SK-N-SH (cell line): ENCODE measurements at regions not wholly inside any gene's neighbourhood (a gene's known extent, or its start where the extent isn't known, plus 50 kb on each side); places are given as distances from the start of the nearest gene placed in this dataset.

Experiments used
- CTCF ChIA-PET: fragments of 300-600, 350-600 bp; formaldehyde crosslinking; extraction: SDS; loops from one replicate; lab custom pipeline; 2021; lab: Yijun Ruan, JAX
- POLR2A ChIA-PET: fragments of 350-600 bp; sonication (Branson Sonifier 250); formaldehyde crosslinking; extraction: SDS; loops from one replicate; lab custom pipeline; 2020; ENCODE audit warnings: antibody characterized with exemption, inconsistent platforms; lab: Yijun Ruan, JAX
- DNase-seq: peaks from one replicate; pipeline ENCODE4 v3.0.0; 2012
- H2AFZ ChIP-seq: fragments of 200-600 bp; sonication (generic); 2 replicates; pipeline ENCODE4 v1.8.1; 2016; ENCODE audit warnings: antibody characterized with exemption, mild to moderate bottlenecking, low read depth
- H3F3A ChIP-seq: fragments of 200-600 bp; sonication (generic); replicated peaks from 2 replicates; pipeline ENCODE3; 2016; ENCODE audit warnings: antibody characterized with exemption, mild to moderate bottlenecking; ENCODE audit not compliant: insufficient read depth
- H3K27ac ChIP-seq, 2 experiments: fragments of 200-500 bp in 1 of 2; fragments of 200-600 bp in 1 of 2; sonication (Bioruptor generic) in 1 of 2; sonication (generic), shearing (Covaris generic) in 1 of 2; 2 replicates each; pipeline versions ENCODE4 v1.5.1 to v1.6.1; 2014 to 2016; ENCODE audit warnings: low read depth in 2 of 2, inconsistent platforms in 1 of 2, low read length in 1 of 2, mild to moderate bottlenecking in 1 of 2, mixed read lengths in 1 of 2
- H3K27me3 ChIP-seq: fragments of 200-600 bp; sonication (generic), shearing (Covaris generic); 2 replicates; pipeline ENCODE4 v1.6.1; 2016; ENCODE audit warnings: mixed run types; ENCODE audit not compliant: insufficient read depth
- H3K36me3 ChIP-seq, 2 experiments: fragments of 200-500 bp in 1 of 2; fragments of 200-600 bp in 1 of 2; sonication (Bioruptor generic) in 1 of 2; sonication (generic) in 1 of 2; replicated peaks in 1 of 2; 2 replicates each; pipeline versions ENCODE3 to v1.5.1; 2014 to 2016; ENCODE audit warnings: low read length in 1 of 2, mild to moderate bottlenecking in 1 of 2; ENCODE audit not compliant: insufficient read depth in 2 of 2, control insufficient read depth in 1 of 2
- H3K4me1 ChIP-seq, 2 experiments: fragments of 200-500 bp in 1 of 2; fragments of 200-600 bp in 1 of 2; sonication (Bioruptor generic) in 1 of 2; sonication (generic), shearing (Covaris generic) in 1 of 2; 2 replicates each; pipeline versions ENCODE4 v1.5.1 to v1.6.1; 2014 to 2016; ENCODE audit warnings: low read depth in 1 of 2, low read length in 1 of 2, mixed run types in 1 of 2; ENCODE audit not compliant: insufficient read depth in 2 of 2, control insufficient read depth in 1 of 2
- H3K4me2 ChIP-seq: fragments of 200-600 bp; sonication (generic), shearing (Covaris generic); 2 replicates; pipeline ENCODE4 v1.6.1; 2017; ENCODE audit warnings: mixed run types
- H3K4me3 ChIP-seq, 2 experiments: fragments of 200-500 bp in 1 of 2; fragments of 200-600 bp in 1 of 2; sonication (Bioruptor generic) in 1 of 2; sonication (generic), shearing (Covaris generic) in 1 of 2; 2 replicates each; pipeline versions ENCODE4 v1.5.1 to v1.8.1; 2014 to 2016; ENCODE audit warnings: low read depth in 2 of 2, inconsistent platforms in 1 of 2, low read length in 1 of 2, mild to moderate bottlenecking in 1 of 2, mixed read lengths in 1 of 2, moderate library complexity in 1 of 2
- H3K79me2 ChIP-seq: fragments of 200-600 bp; sonication (generic); 2 replicates; pipeline ENCODE4 v1.8.1; 2017; ENCODE audit warnings: mild to moderate bottlenecking; ENCODE audit not compliant: insufficient read depth
- H3K9ac ChIP-seq: fragments of 200-600 bp; sonication (generic); 2 replicates; pipeline ENCODE4 v1.6.1; 2017; ENCODE audit warnings: mixed run types
- H3K9me2 ChIP-seq: fragments of 200-600 bp; sonication (generic); 2 replicates; pipeline ENCODE4 v1.6.1; 2017; ENCODE audit warnings: mixed run types
- H3K9me3 ChIP-seq: fragments of 200-600 bp; sonication (generic); 2 replicates; pipeline ENCODE4 v1.6.1; 2017; ENCODE audit warnings: mixed run types, mild to moderate bottlenecking, moderate library complexity
- H4K20me1 ChIP-seq: fragments of 200-600 bp; sonication (generic); 2 replicates; pipeline ENCODE4 v1.6.1; 2017; ENCODE audit warnings: mild to moderate bottlenecking, mixed run types; ENCODE audit not compliant: insufficient read depth
- MAX ChIP-seq: IDR thresholded peaks from 2 replicates; pipeline ENCODE4 v1.4.0; 2012; ENCODE audit warnings: low read depth
- MXI1 ChIP-seq: IDR thresholded peaks from 2 replicates; pipeline ENCODE4 v1.6.1; 2012; ENCODE audit warnings: mild to moderate bottlenecking, low read depth, low read length, improper control_type of control experiment
- NFIC ChIP-seq: IDR thresholded peaks from 2 replicates; pipeline ENCODE4 v1.4.0; 2012; ENCODE audit warnings: borderline replicate concordance
- PBX3 ChIP-seq: IDR thresholded peaks from 2 replicates; pipeline ENCODE4; 2012
- RAD21 ChIP-seq: IDR thresholded peaks from 2 replicates; pipeline ENCODE4 v1.6.1; 2012; ENCODE audit warnings: mild to moderate bottlenecking, low read length
- RCOR1 ChIP-seq: fragments of 150-350 bp; IDR thresholded peaks from 2 replicates; pipeline ENCODE4 v1.6.1; 2017; ENCODE audit warnings: antibody characterized with exemption, low read length
- REST ChIP-seq: IDR thresholded peaks from 2 replicates; pipeline ENCODE4 v1.6.1; 2012; ENCODE audit warnings: mild to moderate bottlenecking, low read depth, low read length, moderate library complexity
- SIN3A ChIP-seq: IDR thresholded peaks from 2 replicates; pipeline ENCODE4 v1.6.1; 2012; ENCODE audit warnings: low read depth, mild to moderate bottlenecking, low read length, moderate library complexity, borderline replicate concordance
- SMC3 ChIP-seq: IDR thresholded peaks from 2 replicates; pipeline ENCODE4 v1.6.1; 2012; ENCODE audit warnings: low read depth, low read length, improper control_type of control experiment
- WGBS: methylation state at CpG from one replicate; pipeline ENCODE4 v1.1.6; 2017; ENCODE audit warnings: low lambda C conversion rate; 5-methylcytosine and 5-hydroxymethylcytosine counted together

GRCh38 chr4:64774626-64775025, 365.4 kb upstream of the TECRL start:
- 22% methylated on average over 3 of the region's 3 CpGs for WGBS

More at GRCh38 chr4:64774626-64775025, 365.4 kb upstream of the TECRL start:
- H3K9ac ChIP-seq = no peak overlapping the region
- H3K27ac ChIP-seq = no peak overlapping the region
- TF ChIP-seq RCOR1 (no peak), MAX (no peak), MXI1 (no peak), NFIC (no peak), SMC3 (no peak), PBX3 (no peak), REST (no peak), RAD21 (no peak), SIN3A (no peak)
- no peaks in the 10 kb centered on the region for H3K27me3 ChIP-seq
- ChIA-PET CTCF (no interaction called here), POLR2A (no interaction called here)
- H2AFZ ChIP-seq = no peak overlapping the region
- H3F3A ChIP-seq = no peaks in the 10 kb centered on the region
- no peaks in the 10 kb centered on the region for H3K36me3 ChIP-seq
- no peaks in the 10 kb centered on the region for H3K9me2 ChIP-seq
- no peaks in the 10 kb centered on the region for H3K9me3 ChIP-seq
- no peaks in the 10 kb centered on the region for H4K20me1 ChIP-seq
- no peak overlapping the region for H3K4me2 ChIP-seq
- H3K79me2 ChIP-seq = no peaks in the 10 kb centered on the region
- H3K4me1 ChIP-seq = no peaks in the 10 kb centered on the region
- DNase-seq = no peak
- no peak overlapping the region for H3K4me3 ChIP-seq
